Endothelial cell (in vitro differentiated cells): ENCODE measurements at regions not wholly inside any gene's neighbourhood (a gene's known extent, or its start where the extent isn't known, plus 50 kb on each side); places are given as distances from the start of the nearest gene placed in this dataset.
"Not testable (repeated sequence)": the region's sequence is repeated elsewhere in the genome, so short reads cannot be mapped to it uniquely, and the experiment has no call there.

ENCODE experiments used
- DNase-seq: peaks from one replicate; pipeline ENCODE4 v3.0.0; 2021; ENCODE audit warnings: low spot score
- H3K27ac Mint-ChIP-seq: one replicate; pipeline ENCODE4 v1.8.0; 2021; ENCODE audit warnings: mixed read lengths, inconsistent platforms; ENCODE audit not compliant: unreplicated experiment
- H3K27me3 Mint-ChIP-seq: one replicate; pipeline ENCODE4 v1.8.0; 2021; ENCODE audit warnings: mild to moderate bottlenecking, moderate library complexity, mixed read lengths, inconsistent platforms; ENCODE audit not compliant: unreplicated experiment
- H3K36me3 Mint-ChIP-seq: one replicate; pipeline ENCODE4 v1.8.0; 2021; ENCODE audit warnings: mild to moderate bottlenecking, low read depth, mixed read lengths, inconsistent platforms; ENCODE audit not compliant: unreplicated experiment
- H3K4me1 Mint-ChIP-seq: one replicate; pipeline ENCODE4 v1.8.0; 2021; ENCODE audit warnings: mild to moderate bottlenecking, mixed read lengths, inconsistent platforms; ENCODE audit not compliant: unreplicated experiment
- H3K4me3 Mint-ChIP-seq: one replicate; pipeline ENCODE4 v1.8.0; 2021; ENCODE audit warnings: mild to moderate bottlenecking, mixed read lengths, inconsistent platforms; ENCODE audit not compliant: unreplicated experiment
- H3K9me3 Mint-ChIP-seq: one replicate; pipeline ENCODE4 v1.8.0; 2021; ENCODE audit warnings: mixed read lengths, inconsistent platforms; ENCODE audit not compliant: unreplicated experiment
- TF ChIP-seq, protein P1 (sequence below): fragments of 200-600 bp; sonication (generic); IDR thresholded peaks from one replicate; pipeline ENCODE4 v1.5.0; 2021; ENCODE audit warnings: antibody characterized with exemption; ENCODE audit not compliant: unreplicated experiment

GRCh38 chr6:11851387-11851786 is 72.8 kb upstream of the ADTRP start:
- Mint-ChIP-seq H3K27me3 (no peaks in the 10 kb centered on the region), H3K4me3 (no peak overlapping the region), H3K9me3 (no peaks in the 10 kb centered on the region), H3K4me1 (no peaks in the 10 kb centered on the region), H3K27ac (no peak overlapping the region), H3K36me3 (no peaks in the 10 kb centered on the region)
- TF ChIP-seq, protein P1, sequence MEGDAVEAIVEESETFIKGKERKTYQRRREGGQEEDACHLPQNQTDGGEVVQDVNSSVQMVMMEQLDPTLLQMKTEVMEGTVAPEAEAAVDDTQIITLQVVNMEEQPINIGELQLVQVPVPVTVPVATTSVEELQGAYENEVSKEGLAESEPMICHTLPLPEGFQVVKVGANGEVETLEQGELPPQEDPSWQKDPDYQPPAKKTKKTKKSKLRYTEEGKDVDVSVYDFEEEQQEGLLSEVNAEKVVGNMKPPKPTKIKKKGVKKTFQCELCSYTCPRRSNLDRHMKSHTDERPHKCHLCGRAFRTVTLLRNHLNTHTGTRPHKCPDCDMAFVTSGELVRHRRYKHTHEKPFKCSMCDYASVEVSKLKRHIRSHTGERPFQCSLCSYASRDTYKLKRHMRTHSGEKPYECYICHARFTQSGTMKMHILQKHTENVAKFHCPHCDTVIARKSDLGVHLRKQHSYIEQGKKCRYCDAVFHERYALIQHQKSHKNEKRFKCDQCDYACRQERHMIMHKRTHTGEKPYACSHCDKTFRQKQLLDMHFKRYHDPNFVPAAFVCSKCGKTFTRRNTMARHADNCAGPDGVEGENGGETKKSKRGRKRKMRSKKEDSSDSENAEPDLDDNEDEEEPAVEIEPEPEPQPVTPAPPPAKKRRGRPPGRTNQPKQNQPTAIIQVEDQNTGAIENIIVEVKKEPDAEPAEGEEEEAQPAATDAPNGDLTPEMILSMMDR = no peak
- DNase-seq = no peak

DNA sequence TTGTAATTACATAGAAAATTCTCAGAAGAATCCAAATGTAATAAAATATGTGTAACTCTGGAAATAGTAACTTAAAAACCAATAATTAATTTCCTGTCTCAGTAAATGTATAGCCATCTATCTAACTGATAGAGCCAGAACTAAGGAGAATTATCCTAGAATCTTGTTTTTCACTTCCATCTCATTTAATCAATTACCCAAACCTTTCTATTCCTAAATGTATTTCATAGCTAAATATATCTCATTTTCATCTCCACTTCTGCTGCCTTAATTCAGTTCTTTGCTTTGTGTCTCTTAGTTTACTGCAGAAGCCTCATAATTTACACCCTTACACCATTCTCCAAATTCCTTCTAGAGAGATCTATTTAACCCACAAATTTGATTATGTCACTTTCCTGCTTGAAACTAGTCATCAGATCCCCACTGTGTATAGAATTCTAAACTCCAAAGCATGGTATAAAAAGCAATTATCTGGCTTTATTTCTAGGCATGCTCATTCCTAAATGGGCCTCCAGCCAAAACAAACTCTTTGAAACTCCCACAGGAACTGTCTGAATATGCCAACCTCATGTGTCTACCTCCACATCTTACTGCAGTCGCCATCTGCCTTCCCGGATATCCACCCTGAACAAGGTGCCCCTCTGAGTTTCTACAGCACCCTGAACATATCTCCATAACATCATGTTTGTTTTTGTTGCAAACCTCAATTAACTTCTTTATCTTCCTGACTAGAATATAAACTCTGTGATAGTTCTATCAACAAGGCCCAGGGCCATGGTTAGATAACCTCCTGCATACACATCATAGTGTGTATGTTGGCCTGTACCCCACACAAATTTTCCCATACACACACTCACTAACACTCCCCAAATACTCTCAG is 70.5 kb upstream of the ADTRP start:
- H3K27me3 Mint-ChIP-seq = no peaks in the 10 kb centered on the region
- H3K4me3 Mint-ChIP-seq = no peak overlapping the region
- TF ChIP-seq, protein P1 = no peak
- H3K36me3 Mint-ChIP-seq = no peaks in the 10 kb centered on the region
- no peaks in the 10 kb centered on the region for H3K9me3 Mint-ChIP-seq
- no peak overlapping the region for H3K27ac Mint-ChIP-seq
- DNase-seq = no peak
- no peaks in the 10 kb centered on the region for H3K4me1 Mint-ChIP-seq

- no peak for DNase-seq
- Mint-ChIP-seq H3K4me3 (no peak overlapping the region), H3K27me3 (no peaks in the 10 kb centered on the region), H3K36me3 (no peaks in the 10 kb centered on the region), H3K9me3 (no peaks in the 10 kb centered on the region), H3K27ac (no peak overlapping the region), H3K4me1 (no peaks in the 10 kb centered on the region)
- TF ChIP-seq, protein P1 = no peak
These were observed 69.7 kb upstream of the ADTRP start for GRCh38 chr6:11848346-11848651.

- Mint-ChIP-seq H3K27ac (no peak overlapping the region), H3K4me3 (no peak overlapping the region), H3K27me3 (no peaks in the 10 kb centered on the region), H3K9me3 (no peaks in the 10 kb centered on the region), H3K4me1 (no peaks in the 10 kb centered on the region), H3K36me3 (no peaks in the 10 kb centered on the region)
- TF ChIP-seq, protein P1 = no peak
- DNase-seq = no peak
These were observed 69.1 kb upstream of the ADTRP start for GRCh38 chr6:11847515-11848345.

- not testable (repeated sequence) for H3K9me3 Mint-ChIP-seq, H3K4me3 Mint-ChIP-seq, H3K36me3 Mint-ChIP-seq, DNase-seq, H3K4me1 Mint-ChIP-seq, H3K27ac Mint-ChIP-seq, H3K27me3 Mint-ChIP-seq
These were observed 68.5 kb upstream of the ADTRP start for GRCh38 chr6:11847068-11847467.
